ENCODE measurements at regions not wholly inside any gene's neighbourhood (a gene's known extent, or its start where the extent isn't known, plus 50 kb on each side); places are given as distances from the start of the nearest gene placed in this dataset.

- intact Hi-C loops (cut with DNase I), result no loop called here
These were observed 119.0 kb downstream of the SUCNR1 start for GRCh38 chr3:151992326-151993041.

DNA sequence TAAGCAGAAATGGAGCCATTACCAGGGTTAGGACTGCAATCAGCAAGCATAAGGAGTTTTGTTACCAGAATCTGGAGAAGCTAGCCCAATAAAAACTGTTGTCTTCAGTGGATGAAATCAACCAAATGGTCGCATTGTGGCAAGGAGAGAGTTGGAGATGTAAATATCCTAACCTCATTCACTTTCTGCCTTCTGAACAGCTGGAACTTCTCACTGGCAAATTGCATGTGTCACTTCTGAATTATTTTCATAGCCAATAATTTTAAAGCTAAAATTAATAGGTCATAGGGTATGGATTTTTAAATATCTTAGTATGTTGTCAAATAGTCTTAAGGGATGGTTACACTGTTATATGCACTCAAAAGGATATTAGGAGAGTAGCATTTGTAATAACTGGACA, 121.6 kb downstream of the SUCNR1 start:
- no peaks in the 10 kb centered on the region for H3K9me3 ChIP-seq

More at GRCh38 chr3:151992326-151993041, 119.0 kb downstream of the SUCNR1 start:
- Histone ChIP-seq H3K4me3 (no peak overlapping the region), H3K27me3 (ENCODE audit: low read depth) (no peaks in the 10 kb centered on the region), H3K4me1 (no peaks in the 10 kb centered on the region), H3K27ac (no peak overlapping the region), H3K36me3 (no peaks in the 10 kb centered on the region), H3K9me3 (no peaks in the 10 kb centered on the region)
- no peak for DNase-seq
- TF ChIP-seq CTCF (IDR thresholded peaks at IDR 0.05), result no peak
- ATAC-seq, result no peak

GRCh38 chr3:151998744-151999143, 125.3 kb downstream of the SUCNR1 start:
- intact Hi-C loops (cut with DNase I), result no loop called here
- H3K9me3 ChIP-seq, result no peaks in the 10 kb centered on the region
- H3K27ac ChIP-seq, result no peak overlapping the region
- no peak overlapping the region for H3K4me3 ChIP-seq
- no peaks in the 10 kb centered on the region for H3K4me1 ChIP-seq
- no peaks in the 10 kb centered on the region for H3K27me3 ChIP-seq (ENCODE audit: low read depth)
- DNase-seq, result no peak
- ATAC-seq, result no peak
- H3K36me3 ChIP-seq, result no peaks in the 10 kb centered on the region
- TF ChIP-seq CTCF (IDR thresholded peaks at IDR 0.05), result no peak

More for the DNA sequence above, 121.6 kb downstream of the SUCNR1 start:
- Histone ChIP-seq H3K4me1 (no peaks in the 10 kb centered on the region), H3K27me3 (ENCODE audit: low read depth) (no peaks in the 10 kb centered on the region), H3K36me3 (no peaks in the 10 kb centered on the region), H3K4me3 (no peak overlapping the region), H3K27ac (no peak overlapping the region)
- no peak for ATAC-seq
- no peak for DNase-seq
- intact Hi-C loops (cut with DNase I), result no loop called here
- TF ChIP-seq CTCF (IDR thresholded peaks at IDR 0.05), result no peak

GRCh38 chr3:151999936-152000335, 126.5 kb downstream of the SUCNR1 start:
- H3K36me3 ChIP-seq, result no peaks in the 10 kb centered on the region
- H3K27me3 ChIP-seq (ENCODE audit: low read depth), result no peaks in the 10 kb centered on the region

More at GRCh38 chr3:151999936-152000335, 126.5 kb downstream of the SUCNR1 start:
- Histone ChIP-seq H3K9me3 (no peaks in the 10 kb centered on the region), H3K27ac (no peak overlapping the region), H3K4me3 (no peak overlapping the region), H3K4me1 (no peaks in the 10 kb centered on the region)
- intact Hi-C loops (cut with DNase I), result no loop called here
- ATAC-seq (no peak), DNase-seq (no peak)
- no peak for TF ChIP-seq CTCF (IDR thresholded peaks at IDR 0.05)

All from lower lobe of right lung (tissue), 2 donors.